Bronchial epithelial cell (primary cell): ENCODE measurements at regions not wholly inside any gene's neighbourhood (a gene's known extent, or its start where the extent isn't known, plus 50 kb on each side); places are given as distances from the start of the nearest gene placed in this dataset.
"Not testable (repeated sequence)": the region's sequence is repeated elsewhere in the genome, so short reads cannot be mapped to it uniquely, and the experiment has no call there.

Source experiments
- DNase-seq: peaks from one replicate; pipeline ENCODE4 v3.0.0-alpha.2; 2010; ENCODE audit warnings: low read depth
- FAIRE-seq: peaks from 2 replicates; lab custom pipeline; 2011; peaks lifted over from hg19 to GRCh38; lab: Jason Lieb, UNC
- H3K27me3 ChIP-seq: 2 replicates; pipeline ENCODE4 v1.5.1; 2011; ENCODE audit warnings: low read length; ENCODE audit not compliant: control insufficient read depth, insufficient read depth
- H3K36me3 ChIP-seq: 2 replicates; pipeline ENCODE4 v1.5.1; 2011; ENCODE audit warnings: low read length; ENCODE audit not compliant: control insufficient read depth, insufficient read depth
- H3K4me3 ChIP-seq: 2 replicates; pipeline ENCODE4 v1.5.1; 2011; ENCODE audit warnings: mild to moderate bottlenecking, low read depth, low read length, control low read depth
- TF ChIP-seq, protein P1 (sequence below): IDR thresholded peaks from 2 replicates; pipeline ENCODE4 v1.5.1; 2011; ENCODE audit warnings: mild to moderate bottlenecking, moderate library complexity, low read length, control low read depth, inconsistent platforms; ENCODE audit not compliant: insufficient read depth, severe bottlenecking

DNA sequence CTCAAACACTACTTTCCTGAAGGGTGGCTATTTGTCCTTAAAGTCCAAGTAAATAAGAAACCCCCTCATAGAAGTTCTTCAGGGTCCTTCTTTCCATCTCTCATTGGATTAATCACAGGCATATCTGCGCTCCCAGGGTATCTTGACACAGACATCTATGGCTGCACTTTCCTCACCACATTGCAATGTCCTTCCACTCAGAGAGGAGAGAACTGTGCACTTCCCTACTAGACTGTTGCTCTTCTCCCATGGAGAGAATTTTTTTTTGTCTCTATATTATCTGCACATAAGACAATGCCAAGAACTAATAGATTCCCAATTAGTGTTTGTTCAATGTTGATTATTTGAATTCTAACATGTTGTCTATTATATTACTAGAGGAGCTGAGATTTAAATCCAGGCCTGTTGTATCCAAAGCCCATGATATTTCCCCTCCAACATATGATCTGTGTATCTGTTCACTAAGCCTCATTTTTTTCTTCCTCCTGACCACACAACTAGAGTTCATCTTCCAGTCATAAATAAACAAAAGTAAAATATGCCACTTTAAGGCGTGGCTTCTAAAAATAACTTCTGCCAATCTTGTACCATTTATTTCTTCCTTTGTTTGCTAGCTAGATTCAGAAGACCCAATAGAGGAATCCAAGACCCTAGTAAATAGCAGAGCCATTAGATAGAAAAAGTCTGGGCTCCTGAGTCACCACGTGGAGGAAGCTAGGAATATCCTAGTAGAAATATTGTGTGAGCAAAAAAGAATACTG, 61.5 kb upstream of the FAM241A start:
- H3K36me3 ChIP-seq, result no peaks in the 10 kb centered on the region
- FAIRE-seq (no peak), DNase-seq (peak; percentile 31)
- no peaks in the 10 kb centered on the region for H3K27me3 ChIP-seq
- TF ChIP-seq, protein P1, sequence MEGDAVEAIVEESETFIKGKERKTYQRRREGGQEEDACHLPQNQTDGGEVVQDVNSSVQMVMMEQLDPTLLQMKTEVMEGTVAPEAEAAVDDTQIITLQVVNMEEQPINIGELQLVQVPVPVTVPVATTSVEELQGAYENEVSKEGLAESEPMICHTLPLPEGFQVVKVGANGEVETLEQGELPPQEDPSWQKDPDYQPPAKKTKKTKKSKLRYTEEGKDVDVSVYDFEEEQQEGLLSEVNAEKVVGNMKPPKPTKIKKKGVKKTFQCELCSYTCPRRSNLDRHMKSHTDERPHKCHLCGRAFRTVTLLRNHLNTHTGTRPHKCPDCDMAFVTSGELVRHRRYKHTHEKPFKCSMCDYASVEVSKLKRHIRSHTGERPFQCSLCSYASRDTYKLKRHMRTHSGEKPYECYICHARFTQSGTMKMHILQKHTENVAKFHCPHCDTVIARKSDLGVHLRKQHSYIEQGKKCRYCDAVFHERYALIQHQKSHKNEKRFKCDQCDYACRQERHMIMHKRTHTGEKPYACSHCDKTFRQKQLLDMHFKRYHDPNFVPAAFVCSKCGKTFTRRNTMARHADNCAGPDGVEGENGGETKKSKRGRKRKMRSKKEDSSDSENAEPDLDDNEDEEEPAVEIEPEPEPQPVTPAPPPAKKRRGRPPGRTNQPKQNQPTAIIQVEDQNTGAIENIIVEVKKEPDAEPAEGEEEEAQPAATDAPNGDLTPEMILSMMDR, result no peak
- H3K4me3 ChIP-seq, result no peak overlapping the region

DNA sequence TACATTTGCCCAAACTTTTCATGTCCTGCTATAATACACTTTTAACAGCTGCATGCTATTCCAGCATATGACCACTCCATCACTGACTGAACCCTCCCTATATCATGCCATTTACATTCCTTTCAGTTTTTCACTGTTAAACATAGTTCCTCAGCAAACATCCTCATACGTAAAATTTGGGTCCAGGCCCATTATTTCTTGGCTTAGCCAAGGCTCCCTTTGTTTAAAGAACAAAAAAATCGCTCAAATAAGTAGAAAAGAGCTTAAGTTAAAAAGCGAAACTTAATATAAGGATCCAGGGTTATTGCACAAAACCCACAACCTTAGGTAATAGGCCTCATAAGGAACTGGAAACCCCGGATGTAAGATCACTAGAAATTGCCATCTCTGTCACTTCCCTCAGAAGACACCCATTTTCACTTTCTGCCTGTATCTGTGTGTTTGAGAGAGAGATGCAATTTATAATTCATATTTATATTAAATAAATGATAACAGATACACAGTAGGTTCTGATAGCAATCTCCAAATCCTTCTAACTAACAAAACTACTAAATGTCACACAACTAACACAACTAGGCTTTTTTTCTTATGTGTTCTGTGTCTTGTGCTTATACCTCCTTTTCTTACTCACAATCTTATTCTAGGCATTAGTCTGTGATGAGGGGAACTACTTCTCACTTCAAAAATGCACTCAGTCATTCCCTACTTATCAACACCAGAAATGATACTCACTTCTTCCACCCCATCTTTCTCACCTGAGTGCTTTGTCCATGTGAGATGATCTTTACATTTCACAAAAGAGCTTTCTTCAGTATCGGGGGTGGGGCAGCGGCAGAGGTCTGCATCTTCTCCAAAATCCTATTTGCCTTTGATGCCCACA, 59.9 kb upstream of the FAM241A start:
- H3K27me3 ChIP-seq, result no peaks in the 10 kb centered on the region
- no peaks in the 10 kb centered on the region for H3K36me3 ChIP-seq
- H3K4me3 ChIP-seq, result no peak overlapping the region
- TF ChIP-seq, protein P1, result no peak
- DNase-seq (no peak), FAIRE-seq (no peak)

DNA sequence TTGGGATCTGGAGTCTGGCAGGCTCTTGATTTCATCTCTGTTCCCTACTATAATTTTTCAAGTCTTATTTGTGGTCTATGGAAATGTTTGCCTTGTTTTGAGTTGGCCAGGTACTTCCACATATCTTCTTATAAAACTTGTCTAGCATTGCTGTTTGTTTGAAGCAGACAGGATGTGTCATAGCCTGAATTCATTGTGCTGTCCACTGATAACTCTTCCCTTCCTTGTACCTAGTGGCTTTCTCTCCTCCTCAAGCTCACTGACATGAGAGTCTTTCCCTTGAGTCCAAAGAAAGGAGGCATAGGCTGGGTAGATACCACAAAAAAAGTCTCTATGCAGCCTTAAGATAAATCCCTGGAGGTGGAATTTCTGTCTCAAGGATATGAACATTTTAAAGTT, 59.2 kb upstream of the FAM241A start:
- Histone ChIP-seq H3K4me3 (no peak overlapping the region), H3K27me3 (no peaks in the 10 kb centered on the region), H3K36me3 (no peaks in the 10 kb centered on the region)
- FAIRE-seq (no peak), DNase-seq (peak; percentile 25)
- TF ChIP-seq, protein P1, result no peak

DNA sequence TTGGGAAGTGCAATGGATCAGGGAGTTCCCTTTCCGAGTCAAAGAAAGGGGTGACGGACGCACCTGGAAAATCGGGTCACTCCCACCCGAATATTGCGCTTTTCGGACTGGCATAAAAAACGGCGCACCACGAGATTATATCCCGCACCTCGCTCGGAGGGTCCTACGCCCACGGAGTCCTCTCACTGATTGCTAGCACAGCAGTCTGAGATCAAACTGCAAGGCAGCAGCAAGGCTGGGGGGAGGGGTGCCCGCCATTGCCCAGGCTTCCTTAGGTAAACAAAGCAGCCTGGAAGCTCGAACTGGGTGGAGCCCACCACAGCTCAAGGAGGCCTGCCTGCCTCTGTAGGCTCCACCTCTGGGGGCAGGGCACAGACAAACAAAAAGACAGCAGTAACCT, 58.6 kb upstream of the FAM241A start:
- FAIRE-seq, DNase-seq: not testable (repeated sequence)

DNA sequence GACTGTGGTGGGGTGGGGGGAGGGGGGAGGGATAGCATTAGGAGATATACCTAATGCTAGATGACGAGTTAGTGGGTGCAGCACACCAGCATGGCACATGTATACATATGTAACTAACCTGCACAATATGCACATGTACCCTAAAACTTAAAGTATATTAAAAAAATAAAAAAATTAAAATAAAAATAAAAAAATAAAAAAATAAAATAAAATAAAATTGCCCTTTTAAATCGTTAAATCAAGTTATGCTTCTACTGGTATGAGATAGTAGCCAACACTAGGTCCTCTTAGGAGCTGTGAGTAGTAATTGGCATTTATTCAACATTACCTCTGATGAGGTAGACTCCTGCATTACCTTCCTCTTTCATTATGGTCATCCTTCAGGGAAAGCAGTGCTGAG, 52.9 kb upstream of the FAM241A start:
- not testable (repeated sequence) for H3K36me3 ChIP-seq, H3K27me3 ChIP-seq, DNase-seq, FAIRE-seq, H3K4me3 ChIP-seq

More for the DNA sequence above, 58.6 kb upstream of the FAM241A start:
- not testable (repeated sequence) for H3K4me3 ChIP-seq, H3K36me3 ChIP-seq, H3K27me3 ChIP-seq

DNA sequence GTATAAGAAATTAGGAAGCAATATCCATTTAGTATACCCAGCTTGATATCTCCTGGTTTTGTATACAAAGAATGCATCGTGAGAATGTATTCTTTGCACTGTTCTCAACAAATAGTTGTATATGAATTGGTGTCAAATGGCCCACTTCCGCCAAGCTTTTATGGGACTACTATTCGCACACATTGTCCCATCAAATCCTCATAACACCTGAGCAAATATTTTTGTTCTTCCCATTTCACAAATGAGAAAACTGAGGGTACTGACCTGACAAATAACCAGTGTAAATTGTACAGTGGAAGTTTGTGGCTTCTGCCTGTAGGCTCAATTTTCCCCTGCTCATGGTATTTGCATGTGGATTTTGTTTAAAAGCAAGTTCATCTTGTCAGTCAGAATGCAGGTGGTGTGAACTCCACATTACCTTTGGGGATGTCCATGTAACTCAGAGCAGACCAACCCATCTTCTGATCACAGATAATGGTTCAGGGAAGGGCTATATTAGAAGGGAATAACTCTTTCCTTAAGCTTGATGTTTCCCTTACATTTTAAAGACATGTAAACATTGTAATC, 51.5 kb upstream of the FAM241A start:
- H3K36me3 ChIP-seq, result no peaks in the 10 kb centered on the region
- DNase-seq (no peak), FAIRE-seq (no peak)
- TF ChIP-seq, protein P1, result no peak
- no peak overlapping the region for H3K4me3 ChIP-seq
- H3K27me3 ChIP-seq, result no peaks in the 10 kb centered on the region
